Astrocyte (in vitro differentiated cells and primary cell): ENCODE measurements at regions not wholly inside any gene's neighbourhood (a gene's known extent, or its start where the extent isn't known, plus 50 kb on each side); places are given as distances from the start of the nearest gene placed in this dataset.

ENCODE experiments used
- DNase-seq: peaks from one replicate; pipeline ENCODE4 v3.0.0-alpha.2; 2010; ENCODE audit warnings: low read depth
- FAIRE-seq: peaks from 2 replicates; lab custom pipeline; 2011; peaks lifted over from hg19 to GRCh38; lab: Jason Lieb, UNC
- H2AFZ ChIP-seq: 2 replicates; pipeline ENCODE4 v1.6.0; 2012; ENCODE audit warnings: low read depth, low read length, inconsistent platforms
- H3K27ac ChIP-seq: 2 replicates; pipeline ENCODE4 v1.5.1; 2011; ENCODE audit warnings: low read depth, low read length, inconsistent platforms
- H3K27me3 ChIP-seq: 2 replicates; pipeline ENCODE4 v1.6.0; 2011; ENCODE audit warnings: low read length, inconsistent platforms; ENCODE audit not compliant: insufficient read depth
- H3K36me3 ChIP-seq: 2 replicates; pipeline ENCODE4 v1.5.1; 2011; ENCODE audit warnings: low read length, inconsistent platforms; ENCODE audit not compliant: insufficient read depth
- H3K4me1 ChIP-seq: 2 replicates; pipeline ENCODE4 v1.5.1; 2011; ENCODE audit warnings: low read length, inconsistent platforms; ENCODE audit not compliant: insufficient read depth
- H3K4me2 ChIP-seq: 2 replicates; pipeline ENCODE4 v1.6.0; 2012; ENCODE audit warnings: low read length, inconsistent platforms
- H3K4me3 ChIP-seq: 2 replicates; pipeline ENCODE4 v1.5.1; 2011; ENCODE audit warnings: low read depth, mild to moderate bottlenecking, low read length, inconsistent platforms; ENCODE audit not compliant: insufficient read depth
- H3K79me2 ChIP-seq: 2 replicates; pipeline ENCODE4 v1.6.0; 2012; ENCODE audit warnings: mild to moderate bottlenecking, low read length, inconsistent platforms; ENCODE audit not compliant: insufficient read depth
- H3K9ac ChIP-seq: 2 replicates; pipeline ENCODE4 v1.6.0; 2012; ENCODE audit warnings: mild to moderate bottlenecking, low read length, inconsistent platforms
- H3K9me3 ChIP-seq: 2 replicates; pipeline ENCODE4 v1.5.1; 2012; ENCODE audit warnings: low read depth, mild to moderate bottlenecking, low read length, inconsistent platforms; ENCODE audit not compliant: insufficient read depth
- H4K20me1 ChIP-seq: 2 replicates; pipeline ENCODE4 v1.6.0; 2012; ENCODE audit warnings: low read length, inconsistent platforms; ENCODE audit not compliant: insufficient read depth
- H3K27ac Mint-ChIP-seq: one replicate; pipeline ENCODE4 v1.8.0; 2021; ENCODE audit warnings: mild to moderate bottlenecking, mixed read lengths; ENCODE audit not compliant: unreplicated experiment
- H3K27me3 Mint-ChIP-seq: one replicate; pipeline ENCODE4 v1.8.0; 2021; ENCODE audit warnings: low read depth, mixed read lengths; ENCODE audit not compliant: unreplicated experiment
- H3K36me3 Mint-ChIP-seq: one replicate; pipeline ENCODE4 v1.8.0; 2021; ENCODE audit warnings: low read depth, mixed read lengths; ENCODE audit not compliant: unreplicated experiment
- H3K4me1 Mint-ChIP-seq: one replicate; pipeline ENCODE4 v1.8.0; 2021; ENCODE audit warnings: low read depth, mixed read lengths; ENCODE audit not compliant: unreplicated experiment
- H3K4me3 Mint-ChIP-seq: one replicate; pipeline ENCODE4 v1.8.0; 2021; ENCODE audit warnings: mild to moderate bottlenecking, moderate library complexity, mixed read lengths; ENCODE audit not compliant: unreplicated experiment
- H3K9me3 Mint-ChIP-seq: one replicate; pipeline ENCODE4 v1.8.0; 2021; ENCODE audit warnings: mild to moderate bottlenecking, mixed read lengths; ENCODE audit not compliant: unreplicated experiment
- CTCF ChIP-seq: IDR thresholded peaks from 2 replicates; pipeline ENCODE4 v1.5.1; 2011; ENCODE audit warnings: low read depth, mild to moderate bottlenecking, inconsistent platforms, low read length, moderate library complexity; ENCODE audit not compliant: insufficient read depth
- EZH2 ChIP-seq: IDR thresholded peaks from 2 replicates; pipeline ENCODE4 v1.6.1; 2012; ENCODE audit warnings: mild to moderate bottlenecking, low read length, inconsistent platforms; ENCODE audit not compliant: insufficient read depth

GRCh38 chr4:38516190-38516589, 147.8 kb upstream of the KLF3 start:
- no peak overlapping the region for H3K4me3 Mint-ChIP-seq
- H3K36me3 Mint-ChIP-seq: peaks cover 2% of the 10 kb centered on the region
- Histone ChIP-seq H3K4me3 (no peak overlapping the region), H3K36me3 (no peaks in the 10 kb centered on the region), H2AFZ (no peak overlapping the region), H3K9me3 (no peaks in the 10 kb centered on the region), H3K27me3 (no peaks in the 10 kb centered on the region), H3K4me2 (no peak overlapping the region), H3K9ac (no peak overlapping the region), H3K79me2 (no peaks in the 10 kb centered on the region), H3K27ac (no peak overlapping the region), H4K20me1 (no peaks in the 10 kb centered on the region), H3K4me1 (no peaks in the 10 kb centered on the region)
- FAIRE-seq: no peak
- no peak overlapping the region for H3K27ac Mint-ChIP-seq
- no peak for TF ChIP-seq EZH2
- no peak for TF ChIP-seq CTCF
- DNase-seq: no peak
- H3K27me3 Mint-ChIP-seq: no peaks in the 10 kb centered on the region
- H3K4me1 Mint-ChIP-seq: no peaks in the 10 kb centered on the region
- H3K9me3 Mint-ChIP-seq: peaks cover 3% of the 10 kb centered on the region

DNA sequence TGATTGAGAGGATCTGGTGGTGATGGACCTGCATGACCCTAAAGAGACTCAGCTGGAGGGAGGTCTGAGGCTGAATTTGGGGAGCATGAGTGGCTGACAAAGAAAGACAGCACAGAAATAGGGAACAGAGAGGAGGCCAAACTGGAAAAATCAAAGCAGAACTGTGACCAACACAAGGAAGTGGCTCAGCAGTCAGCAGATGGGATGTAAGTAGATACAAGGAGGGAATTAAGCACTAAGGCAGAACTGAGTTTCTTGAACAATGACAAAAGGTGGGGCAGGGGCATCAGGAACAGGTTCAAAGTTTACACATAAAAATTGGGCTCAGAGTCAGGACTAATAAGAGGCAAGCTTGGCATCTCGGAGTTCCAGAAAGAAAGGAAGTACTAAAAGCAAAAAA, 144.3 kb upstream of the KLF3 start:
- Histone ChIP-seq H2AFZ (no peak overlapping the region), H4K20me1 (no peaks in the 10 kb centered on the region), H3K4me3 (no peak overlapping the region), H3K4me2 (no peak overlapping the region), H3K9me3 (no peaks in the 10 kb centered on the region), H3K9ac (no peak overlapping the region), H3K36me3 (no peaks in the 10 kb centered on the region), H3K4me1 (no peaks in the 10 kb centered on the region), H3K27me3 (no peaks in the 10 kb centered on the region), H3K79me2 (no peaks in the 10 kb centered on the region), H3K27ac (no peak overlapping the region)
- Mint-ChIP-seq H3K9me3 (peaks cover 3% of the 10 kb centered on the region), H3K4me3 (no peak overlapping the region), H3K27ac (no peak overlapping the region), H3K36me3 (no peaks in the 10 kb centered on the region), H3K4me1 (no peaks in the 10 kb centered on the region), H3K27me3 (no peaks in the 10 kb centered on the region)
- no peak for DNase-seq
- no peak for TF ChIP-seq EZH2
- TF ChIP-seq CTCF: no peak
- no peak for FAIRE-seq

DNA sequence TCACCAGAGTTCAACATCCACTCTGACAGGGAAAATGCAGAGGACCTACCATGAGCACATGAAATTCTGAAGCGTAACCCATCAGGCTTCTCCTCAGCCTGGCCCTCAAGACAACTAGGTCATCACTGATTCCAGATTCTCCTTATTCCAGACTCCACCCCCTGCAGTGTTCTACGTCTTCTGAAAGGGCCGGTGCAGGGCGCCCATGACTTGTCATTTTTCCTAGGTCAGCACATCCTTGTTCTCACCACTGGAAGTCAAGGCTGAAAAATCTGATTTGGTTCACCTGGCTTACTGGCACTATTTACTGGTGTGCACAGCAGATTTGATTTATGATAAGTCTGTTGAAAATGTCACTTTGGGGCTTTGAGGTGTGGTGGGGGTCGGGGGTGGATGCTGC, 140.9 kb upstream of the KLF3 start:
- peaks cover 3% of the 10 kb centered on the region for H3K9me3 Mint-ChIP-seq
- Histone ChIP-seq H2AFZ (no peak overlapping the region), H3K79me2 (no peaks in the 10 kb centered on the region), H4K20me1 (no peaks in the 10 kb centered on the region), H3K36me3 (no peaks in the 10 kb centered on the region), H3K27me3 (no peaks in the 10 kb centered on the region), H3K27ac (no peak overlapping the region), H3K9me3 (no peaks in the 10 kb centered on the region), H3K4me2 (no peak overlapping the region), H3K4me3 (no peak overlapping the region), H3K4me1 (no peaks in the 10 kb centered on the region), H3K9ac (no peak overlapping the region)
- TF ChIP-seq CTCF (no peak), EZH2 (no peak)
- no peak overlapping the region for H3K27ac Mint-ChIP-seq
- no peaks in the 10 kb centered on the region for H3K36me3 Mint-ChIP-seq
- no peaks in the 10 kb centered on the region for H3K4me1 Mint-ChIP-seq
- H3K4me3 Mint-ChIP-seq: no peak overlapping the region
- peaks cover 5% of the 10 kb centered on the region for H3K27me3 Mint-ChIP-seq
- no peak for DNase-seq
- no peak for FAIRE-seq
